ENCODE measurements at regions not wholly inside any gene's neighbourhood (a gene's known extent, or its start where the extent isn't known, plus 50 kb on each side); places are given as distances from the start of the nearest gene placed in this dataset.
"Not testable (repeated sequence)": the region's sequence is repeated elsewhere in the genome, so short reads cannot be mapped to it uniquely, and the experiment has no call there.

DNA sequence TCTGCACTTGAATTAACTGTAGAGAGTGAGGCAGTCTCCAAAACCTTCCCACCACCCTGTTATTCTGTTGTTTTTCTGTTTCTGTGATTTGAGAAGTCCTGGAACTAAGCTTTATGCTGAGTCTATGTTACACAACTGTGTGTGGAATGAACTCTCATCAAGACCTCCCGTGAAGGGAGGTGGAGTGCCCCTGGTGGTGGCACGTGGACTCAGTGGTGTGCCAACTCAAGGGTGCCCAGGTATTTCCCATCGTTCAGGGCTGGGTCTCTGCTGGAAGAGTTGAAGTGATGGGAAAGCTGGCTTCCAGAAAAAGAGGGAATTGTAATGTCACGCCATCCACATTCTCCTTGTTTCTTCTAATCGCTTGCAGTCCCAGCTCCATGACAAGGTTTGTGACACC, 374.2 kb downstream of the SMOC2 start:
- intact Hi-C loops (cut with DNase I) = no loop called here
- Histone ChIP-seq H3K27me3 (no peaks in the 10 kb centered on the region), H3K9ac (ENCODE audit: low read depth in 2 of 2, low read length in 2 of 2) (no peak overlapping the region), H3K9me3 (no peaks in the 10 kb centered on the region), H3K27ac (no peak overlapping the region), H3K36me3 (no peaks in the 10 kb centered on the region), H3K4me1 (no peaks in the 10 kb centered on the region), H3K4me3 (no peak overlapping the region)
- DNase-seq = no peak
- TF ChIP-seq, protein P1, sequence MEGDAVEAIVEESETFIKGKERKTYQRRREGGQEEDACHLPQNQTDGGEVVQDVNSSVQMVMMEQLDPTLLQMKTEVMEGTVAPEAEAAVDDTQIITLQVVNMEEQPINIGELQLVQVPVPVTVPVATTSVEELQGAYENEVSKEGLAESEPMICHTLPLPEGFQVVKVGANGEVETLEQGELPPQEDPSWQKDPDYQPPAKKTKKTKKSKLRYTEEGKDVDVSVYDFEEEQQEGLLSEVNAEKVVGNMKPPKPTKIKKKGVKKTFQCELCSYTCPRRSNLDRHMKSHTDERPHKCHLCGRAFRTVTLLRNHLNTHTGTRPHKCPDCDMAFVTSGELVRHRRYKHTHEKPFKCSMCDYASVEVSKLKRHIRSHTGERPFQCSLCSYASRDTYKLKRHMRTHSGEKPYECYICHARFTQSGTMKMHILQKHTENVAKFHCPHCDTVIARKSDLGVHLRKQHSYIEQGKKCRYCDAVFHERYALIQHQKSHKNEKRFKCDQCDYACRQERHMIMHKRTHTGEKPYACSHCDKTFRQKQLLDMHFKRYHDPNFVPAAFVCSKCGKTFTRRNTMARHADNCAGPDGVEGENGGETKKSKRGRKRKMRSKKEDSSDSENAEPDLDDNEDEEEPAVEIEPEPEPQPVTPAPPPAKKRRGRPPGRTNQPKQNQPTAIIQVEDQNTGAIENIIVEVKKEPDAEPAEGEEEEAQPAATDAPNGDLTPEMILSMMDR (IDR thresholded peaks at IDR 0.05) = peak; percentile 32

DNA sequence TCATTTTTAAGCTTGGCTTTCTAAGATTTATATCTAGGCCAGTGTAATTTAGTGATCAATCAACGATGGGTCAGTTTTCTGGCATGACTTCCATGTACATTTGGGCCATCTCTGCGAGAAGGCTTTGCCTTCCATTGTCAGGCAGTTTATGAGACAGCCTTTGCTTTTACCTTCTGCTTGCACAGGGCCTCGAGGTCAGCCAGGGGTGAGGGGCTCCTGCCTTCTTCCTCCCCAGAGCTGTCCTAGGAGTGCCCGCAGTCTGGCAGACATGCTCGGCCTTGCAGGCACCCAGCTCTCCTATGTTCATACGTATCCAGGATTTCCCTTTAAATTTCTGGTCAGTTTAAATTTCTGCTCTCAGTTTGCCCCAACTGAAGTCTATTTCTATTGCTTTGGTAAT, 367.2 kb downstream of the SMOC2 start:
- intact Hi-C loops (cut with DNase I) = no loop called here
- H3K27ac ChIP-seq = no peak overlapping the region
- H3K9ac ChIP-seq (ENCODE audit: low read depth in 2 of 2, low read length in 2 of 2) = no peak overlapping the region
- no peaks in the 10 kb centered on the region for H3K9me3 ChIP-seq
- H3K4me1 ChIP-seq = no peaks in the 10 kb centered on the region
- TF ChIP-seq, protein P1 (IDR thresholded peaks at IDR 0.05) = no peak
- H3K27me3 ChIP-seq = no peaks in the 10 kb centered on the region
- no peaks in the 10 kb centered on the region for H3K36me3 ChIP-seq
- H3K4me3 ChIP-seq = no peak overlapping the region
- no peak for DNase-seq

DNA sequence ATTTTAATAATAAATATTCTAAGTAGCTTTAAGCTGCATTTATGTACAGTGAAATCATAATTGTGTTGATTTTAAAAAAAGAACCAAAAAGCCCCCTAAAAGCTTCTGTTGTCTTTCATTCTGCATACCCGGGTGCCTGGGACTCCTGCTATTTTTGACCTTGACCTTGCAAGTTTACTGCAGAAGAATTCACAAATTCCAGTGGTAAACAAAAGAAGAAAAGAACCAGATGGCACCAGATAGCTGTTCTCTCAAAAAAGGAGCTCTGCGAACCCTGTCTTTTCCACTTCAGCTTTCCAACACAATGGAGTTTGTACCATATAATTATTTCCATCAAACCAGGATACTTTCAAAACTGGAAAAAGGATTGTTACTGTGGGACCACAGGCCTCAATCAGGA, 363.3 kb downstream of the SMOC2 start:
- intact Hi-C loops (cut with DNase I) = no loop called here
- no peak overlapping the region for H3K27ac ChIP-seq
- H3K9ac ChIP-seq (ENCODE audit: low read depth in 2 of 2, low read length in 2 of 2) = no peak overlapping the region
- no peaks in the 10 kb centered on the region for H3K27me3 ChIP-seq
- no peaks in the 10 kb centered on the region for H3K9me3 ChIP-seq
- DNase-seq = no peak
- H3K4me3 ChIP-seq = no peak overlapping the region
- H3K4me1 ChIP-seq = no peaks in the 10 kb centered on the region
- no peaks in the 10 kb centered on the region for H3K36me3 ChIP-seq
- TF ChIP-seq, protein P1 (IDR thresholded peaks at IDR 0.05) = no peak

DNA sequence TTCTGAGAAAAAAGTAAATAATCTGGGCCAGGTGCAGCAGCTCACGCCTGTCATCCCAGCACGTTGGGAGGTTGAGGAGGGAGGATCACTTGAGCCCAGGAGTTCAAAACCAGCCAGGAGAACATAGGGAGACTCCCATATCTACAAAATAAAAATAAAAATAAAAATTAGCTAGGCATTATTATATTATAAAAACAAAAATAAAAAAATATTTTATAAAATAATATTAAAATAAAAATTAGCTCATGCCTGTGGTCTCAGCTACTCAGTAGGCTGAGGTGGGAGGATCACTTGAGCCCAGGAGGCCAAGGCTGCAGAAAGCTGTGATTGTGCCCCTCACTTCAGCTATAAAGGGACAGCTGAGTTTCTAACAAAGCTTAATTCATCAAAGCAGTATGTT, 362.9 kb downstream of the SMOC2 start:
- no peaks in the 10 kb centered on the region for H3K27me3 ChIP-seq
- no peak for DNase-seq
- no peaks in the 10 kb centered on the region for H3K9me3 ChIP-seq
- no peak overlapping the region for H3K4me3 ChIP-seq
- intact Hi-C loops (cut with DNase I) = no loop called here
- TF ChIP-seq, protein P1 (IDR thresholded peaks at IDR 0.05) = no peak
- no peaks in the 10 kb centered on the region for H3K4me1 ChIP-seq
- no peaks in the 10 kb centered on the region for H3K36me3 ChIP-seq
- no peak overlapping the region for H3K27ac ChIP-seq
- H3K9ac ChIP-seq (ENCODE audit: low read depth in 2 of 2, low read length in 2 of 2) = no peak overlapping the region

DNA sequence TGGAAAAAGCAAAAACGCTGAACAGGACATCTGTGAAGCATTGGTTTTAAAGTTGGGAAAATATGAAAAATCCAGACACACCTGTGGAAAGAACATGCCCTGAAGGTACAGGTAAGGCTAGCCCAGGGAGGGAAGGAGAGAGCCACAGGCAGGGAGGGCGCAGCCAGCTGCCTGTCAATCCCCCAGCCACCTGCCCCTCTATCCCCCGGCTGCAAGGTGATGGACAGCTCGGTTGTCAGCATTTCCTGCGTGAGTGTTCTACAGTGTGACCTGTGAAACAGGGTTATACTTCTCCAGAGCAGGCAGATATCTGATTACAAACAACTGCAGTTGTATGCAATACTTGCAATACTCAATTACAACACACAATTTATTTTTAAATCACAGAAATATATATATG, 358.1 kb downstream of the SMOC2 start:
- Histone ChIP-seq H3K4me1 (no peaks in the 10 kb centered on the region), H3K9me3 (no peaks in the 10 kb centered on the region), H3K9ac (ENCODE audit: low read depth in 2 of 2, low read length in 2 of 2) (no peak overlapping the region), H3K4me3 (no peak overlapping the region), H3K27me3 (no peaks in the 10 kb centered on the region), H3K27ac (no peak overlapping the region), H3K36me3 (no peaks in the 10 kb centered on the region)
- DNase-seq = no peak
- TF ChIP-seq, protein P1 (IDR thresholded peaks at IDR 0.05) = no peak
- intact Hi-C loops (cut with DNase I) = no loop called here

DNA sequence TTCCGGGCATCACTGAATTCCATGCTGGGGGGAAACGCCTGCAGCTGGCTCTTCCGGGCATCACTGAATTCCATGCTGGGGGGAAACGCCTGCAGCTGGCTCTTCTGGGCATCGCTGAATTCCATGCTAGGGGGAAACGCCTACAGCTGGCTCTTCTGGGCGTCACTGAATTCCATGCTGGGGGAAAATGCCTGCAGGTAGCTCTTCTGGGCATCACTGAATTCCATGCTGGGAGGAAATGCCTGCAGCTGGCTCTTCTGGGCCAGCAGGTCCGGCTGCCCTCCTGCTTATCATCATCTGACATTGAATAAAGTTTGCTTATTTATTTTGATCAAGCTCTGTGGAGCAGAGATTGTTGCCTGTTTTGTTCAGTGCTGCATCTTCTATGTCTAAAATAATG, 355.1 kb downstream of the SMOC2 start:
- Histone ChIP-seq H3K36me3 (no peaks in the 10 kb centered on the region), H3K27me3 (no peaks in the 10 kb centered on the region), H3K27ac (no peak overlapping the region), H3K4me3 (no peak overlapping the region), H3K9me3 (no peaks in the 10 kb centered on the region), H3K9ac (ENCODE audit: low read depth in 2 of 2, low read length in 2 of 2) (no peak overlapping the region), H3K4me1 (no peaks in the 10 kb centered on the region)
- DNase-seq = no peak
- TF ChIP-seq, protein P1 (IDR thresholded peaks at IDR 0.05) = no peak
- intact Hi-C loops (cut with DNase I) = no loop called here

DNA sequence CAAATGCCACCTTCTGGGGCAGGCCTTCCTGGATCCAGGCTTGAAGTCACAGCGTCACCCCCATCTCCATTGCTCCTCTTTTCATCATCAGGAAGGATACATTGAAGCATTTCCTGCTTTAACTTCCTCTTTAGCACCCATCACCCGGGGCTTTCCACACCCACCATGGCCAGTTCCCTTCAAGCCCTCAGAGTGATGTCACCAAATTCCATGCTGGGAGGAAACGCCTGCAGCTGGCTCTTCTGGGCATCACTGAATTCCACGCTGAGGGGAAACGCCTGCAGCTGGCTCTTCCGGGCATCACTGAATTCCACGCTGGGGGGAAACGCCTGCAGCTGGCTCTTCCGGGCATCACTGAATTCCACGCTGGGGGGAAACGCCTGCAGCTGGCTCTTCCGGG, 354.6 kb downstream of the SMOC2 start:
- intact Hi-C loops (cut with DNase I); H3K36me3 ChIP-seq; H3K4me3 ChIP-seq; H3K4me1 ChIP-seq; H3K9me3 ChIP-seq; H3K27ac ChIP-seq; DNase-seq; H3K9ac ChIP-seq (ENCODE audit: low read depth in 2 of 2, low read length in 2 of 2); H3K27me3 ChIP-seq: not testable (repeated sequence)
